ENCODE measurements at regions not wholly inside any gene's neighbourhood (a gene's known extent, or its start where the extent isn't known, plus 50 kb on each side); places are given as distances from the start of the nearest gene placed in this dataset.

DNA sequence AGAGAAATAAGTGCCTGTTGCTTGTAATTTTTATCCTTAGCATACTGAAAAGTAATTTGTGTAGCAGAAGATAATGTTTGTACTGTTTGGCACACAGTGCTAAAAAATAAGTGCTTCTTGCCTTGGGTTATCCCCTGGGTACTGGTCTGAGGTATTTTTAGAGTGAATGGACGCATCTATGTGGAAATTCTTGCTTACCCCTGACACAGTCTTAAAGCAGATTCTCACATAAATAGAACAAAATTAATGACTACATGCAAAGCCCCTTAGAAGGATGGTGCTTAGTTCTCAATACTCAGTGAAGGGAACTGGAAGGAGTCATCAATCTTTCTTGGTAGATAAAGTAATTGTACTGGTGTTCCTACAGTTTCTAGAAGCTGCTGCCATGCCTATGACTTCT is 548.6 kb downstream of the ARL4A start:
- Histone ChIP-seq H3K4me3 (ENCODE audit: low read depth, low read length) (no peak overlapping the region), H3K27me3 (ENCODE audit: control insufficient read depth, insufficient read depth, low read length) (no peaks in the 10 kb centered on the region), H3K36me3 (ENCODE audit: control insufficient read depth, insufficient read depth, low read length) (no peaks in the 10 kb centered on the region)
- POLR2A ChIA-PET: no interaction called here
- DNase-seq (ENCODE audit: low read depth): no peak
- CTCF ChIA-PET: interaction anchor here (0.8 kb wide), 1 partner anchor 26 kb away, joined by 3 read pairs; no protein-coding TSS in a partner anchor
- TF ChIP-seq, protein P1, sequence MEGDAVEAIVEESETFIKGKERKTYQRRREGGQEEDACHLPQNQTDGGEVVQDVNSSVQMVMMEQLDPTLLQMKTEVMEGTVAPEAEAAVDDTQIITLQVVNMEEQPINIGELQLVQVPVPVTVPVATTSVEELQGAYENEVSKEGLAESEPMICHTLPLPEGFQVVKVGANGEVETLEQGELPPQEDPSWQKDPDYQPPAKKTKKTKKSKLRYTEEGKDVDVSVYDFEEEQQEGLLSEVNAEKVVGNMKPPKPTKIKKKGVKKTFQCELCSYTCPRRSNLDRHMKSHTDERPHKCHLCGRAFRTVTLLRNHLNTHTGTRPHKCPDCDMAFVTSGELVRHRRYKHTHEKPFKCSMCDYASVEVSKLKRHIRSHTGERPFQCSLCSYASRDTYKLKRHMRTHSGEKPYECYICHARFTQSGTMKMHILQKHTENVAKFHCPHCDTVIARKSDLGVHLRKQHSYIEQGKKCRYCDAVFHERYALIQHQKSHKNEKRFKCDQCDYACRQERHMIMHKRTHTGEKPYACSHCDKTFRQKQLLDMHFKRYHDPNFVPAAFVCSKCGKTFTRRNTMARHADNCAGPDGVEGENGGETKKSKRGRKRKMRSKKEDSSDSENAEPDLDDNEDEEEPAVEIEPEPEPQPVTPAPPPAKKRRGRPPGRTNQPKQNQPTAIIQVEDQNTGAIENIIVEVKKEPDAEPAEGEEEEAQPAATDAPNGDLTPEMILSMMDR (IDR thresholded peaks at IDR 0.05; ENCODE audit: insufficient read depth, low read depth, low read length): no peak

- ChIA-PET POLR2A (no interaction called here), CTCF (no interaction called here)
- H3K4me3 ChIP-seq (ENCODE audit: low read depth, low read length): no peak overlapping the region
- TF ChIP-seq, protein P1 (IDR thresholded peaks at IDR 0.05; ENCODE audit: insufficient read depth, low read depth, low read length): no peak
- H3K27me3 ChIP-seq (ENCODE audit: control insufficient read depth, insufficient read depth, low read length): no peaks in the 10 kb centered on the region
- no peak for DNase-seq (ENCODE audit: low read depth)
- H3K36me3 ChIP-seq (ENCODE audit: control insufficient read depth, insufficient read depth, low read length): no peaks in the 10 kb centered on the region
Measured at GRCh38 chr7:13240349-13240748, 552.9 kb downstream of the ARL4A start.

DNA sequence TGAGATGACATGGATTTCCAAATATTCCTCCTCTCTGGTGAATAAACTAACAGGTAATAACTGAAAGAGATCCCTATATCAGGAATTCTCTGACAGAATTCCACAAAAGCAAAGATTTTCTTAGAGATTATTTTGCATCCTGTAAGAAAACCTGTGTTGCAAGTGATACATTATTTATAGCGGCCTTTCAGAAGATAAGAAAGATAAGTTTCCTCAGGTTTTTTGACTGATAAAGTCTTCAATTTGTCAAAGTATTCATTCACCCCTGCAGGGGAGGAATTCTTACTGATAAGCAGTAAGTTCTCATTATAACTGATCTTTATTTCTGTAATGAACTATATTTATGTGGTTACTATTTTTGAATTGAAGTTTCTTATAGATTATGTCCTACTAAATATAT is 554.0 kb downstream of the ARL4A start:
- Histone ChIP-seq H3K27me3 (ENCODE audit: control insufficient read depth, insufficient read depth, low read length) (no peaks in the 10 kb centered on the region), H3K4me3 (ENCODE audit: low read depth, low read length) (no peak overlapping the region), H3K36me3 (ENCODE audit: control insufficient read depth, insufficient read depth, low read length) (no peaks in the 10 kb centered on the region)
- POLR2A ChIA-PET: no interaction called here
- no peak for DNase-seq (ENCODE audit: low read depth)
- CTCF ChIA-PET: no interaction called here
- TF ChIP-seq, protein P1 (IDR thresholded peaks at IDR 0.05; ENCODE audit: insufficient read depth, low read depth, low read length): no peak

DNA sequence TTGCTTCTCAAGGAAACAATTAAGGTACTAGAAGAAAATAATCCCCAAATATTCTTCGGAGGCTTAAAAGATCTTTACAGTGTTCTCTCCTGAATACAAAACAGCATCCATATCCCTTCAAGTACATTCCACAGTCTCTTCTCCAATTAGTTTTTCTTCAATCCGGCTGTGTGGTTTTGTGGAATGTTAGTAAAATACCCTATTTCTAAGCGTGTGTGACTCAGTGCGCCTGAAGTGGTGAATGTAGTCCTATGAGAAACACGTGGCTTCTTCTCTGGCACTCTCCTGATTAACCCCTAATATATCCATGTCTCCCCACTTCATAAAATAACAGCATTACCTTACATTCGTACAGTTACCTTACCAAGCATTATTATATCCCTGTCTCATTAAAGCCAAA is 570.2 kb downstream of the ARL4A start:
- Histone ChIP-seq H3K4me3 (ENCODE audit: low read depth, low read length) (no peak overlapping the region), H3K36me3 (ENCODE audit: control insufficient read depth, insufficient read depth, low read length) (no peaks in the 10 kb centered on the region), H3K27me3 (ENCODE audit: control insufficient read depth, insufficient read depth, low read length) (no peaks in the 10 kb centered on the region)
- CTCF ChIA-PET: no interaction called here
- POLR2A ChIA-PET: no interaction called here
- no peak for DNase-seq (ENCODE audit: low read depth)
- TF ChIP-seq, protein P1 (IDR thresholded peaks at IDR 0.05; ENCODE audit: insufficient read depth, low read depth, low read length): no peak

- no peak overlapping the region for H3K4me3 ChIP-seq (ENCODE audit: low read depth, low read length)
- DNase-seq (ENCODE audit: low read depth): no peak
- TF ChIP-seq, protein P1 (IDR thresholded peaks at IDR 0.05; ENCODE audit: insufficient read depth, low read depth, low read length): no peak
- ChIA-PET POLR2A (no interaction called here), CTCF (no interaction called here)
- H3K27me3 ChIP-seq (ENCODE audit: control insufficient read depth, insufficient read depth, low read length): no peaks in the 10 kb centered on the region
- H3K36me3 ChIP-seq (ENCODE audit: control insufficient read depth, insufficient read depth, low read length): no peaks in the 10 kb centered on the region
Measured at GRCh38 chr7:13258386-13258785, 571.0 kb downstream of the ARL4A start.

Data from BJ (cell line).